K562 (cell line): ENCODE measurements at regions not wholly inside any gene's neighbourhood (a gene's known extent, or its start where the extent isn't known, plus 50 kb on each side); places are given as distances from the start of the nearest gene placed in this dataset.

Experiments
- DMBX1 ChIP-seq: fragments of 250-450 bp; sonication (Bioruptor Pico); IDR thresholded peaks from 2 replicates; pipeline ENCODE4 v1.8.0; 2022; ENCODE audit warnings: inconsistent platforms, mild to moderate bottlenecking, moderate library complexity, borderline replicate concordance
- NFE2 ChIP-seq: IDR thresholded peaks from 2 replicates; pipeline ENCODE4 v1.6.1; 2014; ENCODE audit warnings: antibody characterized with exemption, low read depth
- NFYB ChIP-seq: IDR thresholded peaks from 2 replicates; pipeline ENCODE4 v1.6.1; 2011; ENCODE audit warnings: mild to moderate bottlenecking, moderate library complexity; ENCODE audit not compliant: insufficient read length; ENCODE audit errors: extremely low read depth
- YY1 ChIP-seq, 3 experiments: IDR thresholded peaks; 2 replicates each; pipeline ENCODE4 v1.6.1; 2011; ENCODE audit warnings: low read length in 2 of 3, mild to moderate bottlenecking in 2 of 3, moderate library complexity in 2 of 3, borderline replicate concordance in 1 of 3, control low read depth in 1 of 3, low read depth in 1 of 3; ENCODE audit not compliant: insufficient read depth in 3 of 3, insufficient replicate concordance in 2 of 3, control insufficient read depth in 1 of 3, insufficient read length in 1 of 3; ENCODE audit errors: extremely low read depth in 1 of 3
- ZNF253 ChIP-seq: fragments of 250-450 bp; sonication (Bioruptor Pico); conservative IDR thresholded peaks from 2 replicates; pipeline ENCODE4 v1.6.1; 2021; ENCODE audit warnings: mild to moderate bottlenecking
- TF ChIP-seq, protein P1 (sequence below), 2 experiments: fragments of 450-650 bp; IDR thresholded peaks; 2 replicates each; pipeline ENCODE4 v1.6.1; 2018; ENCODE audit warnings: mild to moderate bottlenecking in 2 of 2, low read depth in 1 of 2; ENCODE audit not compliant: partially characterized antibody in 2 of 2
- TF ChIP-seq, protein P2 (sequence below): fragments of 200-600 bp; sonication (generic); IDR thresholded peaks from one replicate; pipeline ENCODE4 v1.6.1; 2012; ENCODE audit warnings: mild to moderate bottlenecking, low read depth, low read length, inconsistent platforms

DNA sequence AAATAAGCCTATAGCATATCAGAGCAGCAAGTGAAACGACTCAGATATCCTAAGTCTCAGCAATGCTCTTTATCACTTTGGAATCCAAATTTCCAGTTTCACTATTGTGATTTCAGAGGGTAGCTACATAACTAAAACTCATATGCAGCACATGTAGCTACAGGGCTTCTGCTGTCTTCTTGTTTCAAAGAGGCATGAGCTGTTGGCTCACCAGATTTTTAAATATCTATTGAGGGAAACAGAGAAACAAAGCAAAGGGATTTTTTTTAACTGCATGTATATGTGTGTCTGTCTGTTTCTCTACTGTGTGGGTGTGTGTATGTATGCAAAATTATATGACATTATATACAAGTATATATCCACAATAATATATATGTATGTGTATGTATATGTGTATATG, 258.4 kb downstream of the HDGFL1 start (continued):
- TF ChIP-seq, protein P1, sequence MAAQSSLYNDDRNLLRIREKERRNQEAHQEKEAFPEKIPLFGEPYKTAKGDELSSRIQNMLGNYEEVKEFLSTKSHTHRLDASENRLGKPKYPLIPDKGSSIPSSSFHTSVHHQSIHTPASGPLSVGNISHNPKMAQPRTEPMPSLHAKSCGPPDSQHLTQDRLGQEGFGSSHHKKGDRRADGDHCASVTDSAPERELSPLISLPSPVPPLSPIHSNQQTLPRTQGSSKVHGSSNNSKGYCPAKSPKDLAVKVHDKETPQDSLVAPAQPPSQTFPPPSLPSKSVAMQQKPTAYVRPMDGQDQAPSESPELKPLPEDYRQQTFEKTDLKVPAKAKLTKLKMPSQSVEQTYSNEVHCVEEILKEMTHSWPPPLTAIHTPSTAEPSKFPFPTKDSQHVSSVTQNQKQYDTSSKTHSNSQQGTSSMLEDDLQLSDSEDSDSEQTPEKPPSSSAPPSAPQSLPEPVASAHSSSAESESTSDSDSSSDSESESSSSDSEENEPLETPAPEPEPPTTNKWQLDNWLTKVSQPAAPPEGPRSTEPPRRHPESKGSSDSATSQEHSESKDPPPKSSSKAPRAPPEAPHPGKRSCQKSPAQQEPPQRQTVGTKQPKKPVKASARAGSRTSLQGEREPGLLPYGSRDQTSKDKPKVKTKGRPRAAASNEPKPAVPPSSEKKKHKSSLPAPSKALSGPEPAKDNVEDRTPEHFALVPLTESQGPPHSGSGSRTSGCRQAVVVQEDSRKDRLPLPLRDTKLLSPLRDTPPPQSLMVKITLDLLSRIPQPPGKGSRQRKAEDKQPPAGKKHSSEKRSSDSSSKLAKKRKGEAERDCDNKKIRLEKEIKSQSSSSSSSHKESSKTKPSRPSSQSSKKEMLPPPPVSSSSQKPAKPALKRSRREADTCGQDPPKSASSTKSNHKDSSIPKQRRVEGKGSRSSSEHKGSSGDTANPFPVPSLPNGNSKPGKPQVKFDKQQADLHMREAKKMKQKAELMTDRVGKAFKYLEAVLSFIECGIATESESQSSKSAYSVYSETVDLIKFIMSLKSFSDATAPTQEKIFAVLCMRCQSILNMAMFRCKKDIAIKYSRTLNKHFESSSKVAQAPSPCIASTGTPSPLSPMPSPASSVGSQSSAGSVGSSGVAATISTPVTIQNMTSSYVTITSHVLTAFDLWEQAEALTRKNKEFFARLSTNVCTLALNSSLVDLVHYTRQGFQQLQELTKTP (IDR thresholded peaks at IDR 0.05; ENCODE audit: low read depth in 1 of 2, partially characterized antibody in 2 of 2) = no peak
- no peak for TF ChIP-seq ZNF253 (CRISPR knock-in tag)
- no peak for TF ChIP-seq NFYB
- TF ChIP-seq DMBX1 (CRISPR knock-in tag) = no peak
- TF ChIP-seq, protein P2, sequence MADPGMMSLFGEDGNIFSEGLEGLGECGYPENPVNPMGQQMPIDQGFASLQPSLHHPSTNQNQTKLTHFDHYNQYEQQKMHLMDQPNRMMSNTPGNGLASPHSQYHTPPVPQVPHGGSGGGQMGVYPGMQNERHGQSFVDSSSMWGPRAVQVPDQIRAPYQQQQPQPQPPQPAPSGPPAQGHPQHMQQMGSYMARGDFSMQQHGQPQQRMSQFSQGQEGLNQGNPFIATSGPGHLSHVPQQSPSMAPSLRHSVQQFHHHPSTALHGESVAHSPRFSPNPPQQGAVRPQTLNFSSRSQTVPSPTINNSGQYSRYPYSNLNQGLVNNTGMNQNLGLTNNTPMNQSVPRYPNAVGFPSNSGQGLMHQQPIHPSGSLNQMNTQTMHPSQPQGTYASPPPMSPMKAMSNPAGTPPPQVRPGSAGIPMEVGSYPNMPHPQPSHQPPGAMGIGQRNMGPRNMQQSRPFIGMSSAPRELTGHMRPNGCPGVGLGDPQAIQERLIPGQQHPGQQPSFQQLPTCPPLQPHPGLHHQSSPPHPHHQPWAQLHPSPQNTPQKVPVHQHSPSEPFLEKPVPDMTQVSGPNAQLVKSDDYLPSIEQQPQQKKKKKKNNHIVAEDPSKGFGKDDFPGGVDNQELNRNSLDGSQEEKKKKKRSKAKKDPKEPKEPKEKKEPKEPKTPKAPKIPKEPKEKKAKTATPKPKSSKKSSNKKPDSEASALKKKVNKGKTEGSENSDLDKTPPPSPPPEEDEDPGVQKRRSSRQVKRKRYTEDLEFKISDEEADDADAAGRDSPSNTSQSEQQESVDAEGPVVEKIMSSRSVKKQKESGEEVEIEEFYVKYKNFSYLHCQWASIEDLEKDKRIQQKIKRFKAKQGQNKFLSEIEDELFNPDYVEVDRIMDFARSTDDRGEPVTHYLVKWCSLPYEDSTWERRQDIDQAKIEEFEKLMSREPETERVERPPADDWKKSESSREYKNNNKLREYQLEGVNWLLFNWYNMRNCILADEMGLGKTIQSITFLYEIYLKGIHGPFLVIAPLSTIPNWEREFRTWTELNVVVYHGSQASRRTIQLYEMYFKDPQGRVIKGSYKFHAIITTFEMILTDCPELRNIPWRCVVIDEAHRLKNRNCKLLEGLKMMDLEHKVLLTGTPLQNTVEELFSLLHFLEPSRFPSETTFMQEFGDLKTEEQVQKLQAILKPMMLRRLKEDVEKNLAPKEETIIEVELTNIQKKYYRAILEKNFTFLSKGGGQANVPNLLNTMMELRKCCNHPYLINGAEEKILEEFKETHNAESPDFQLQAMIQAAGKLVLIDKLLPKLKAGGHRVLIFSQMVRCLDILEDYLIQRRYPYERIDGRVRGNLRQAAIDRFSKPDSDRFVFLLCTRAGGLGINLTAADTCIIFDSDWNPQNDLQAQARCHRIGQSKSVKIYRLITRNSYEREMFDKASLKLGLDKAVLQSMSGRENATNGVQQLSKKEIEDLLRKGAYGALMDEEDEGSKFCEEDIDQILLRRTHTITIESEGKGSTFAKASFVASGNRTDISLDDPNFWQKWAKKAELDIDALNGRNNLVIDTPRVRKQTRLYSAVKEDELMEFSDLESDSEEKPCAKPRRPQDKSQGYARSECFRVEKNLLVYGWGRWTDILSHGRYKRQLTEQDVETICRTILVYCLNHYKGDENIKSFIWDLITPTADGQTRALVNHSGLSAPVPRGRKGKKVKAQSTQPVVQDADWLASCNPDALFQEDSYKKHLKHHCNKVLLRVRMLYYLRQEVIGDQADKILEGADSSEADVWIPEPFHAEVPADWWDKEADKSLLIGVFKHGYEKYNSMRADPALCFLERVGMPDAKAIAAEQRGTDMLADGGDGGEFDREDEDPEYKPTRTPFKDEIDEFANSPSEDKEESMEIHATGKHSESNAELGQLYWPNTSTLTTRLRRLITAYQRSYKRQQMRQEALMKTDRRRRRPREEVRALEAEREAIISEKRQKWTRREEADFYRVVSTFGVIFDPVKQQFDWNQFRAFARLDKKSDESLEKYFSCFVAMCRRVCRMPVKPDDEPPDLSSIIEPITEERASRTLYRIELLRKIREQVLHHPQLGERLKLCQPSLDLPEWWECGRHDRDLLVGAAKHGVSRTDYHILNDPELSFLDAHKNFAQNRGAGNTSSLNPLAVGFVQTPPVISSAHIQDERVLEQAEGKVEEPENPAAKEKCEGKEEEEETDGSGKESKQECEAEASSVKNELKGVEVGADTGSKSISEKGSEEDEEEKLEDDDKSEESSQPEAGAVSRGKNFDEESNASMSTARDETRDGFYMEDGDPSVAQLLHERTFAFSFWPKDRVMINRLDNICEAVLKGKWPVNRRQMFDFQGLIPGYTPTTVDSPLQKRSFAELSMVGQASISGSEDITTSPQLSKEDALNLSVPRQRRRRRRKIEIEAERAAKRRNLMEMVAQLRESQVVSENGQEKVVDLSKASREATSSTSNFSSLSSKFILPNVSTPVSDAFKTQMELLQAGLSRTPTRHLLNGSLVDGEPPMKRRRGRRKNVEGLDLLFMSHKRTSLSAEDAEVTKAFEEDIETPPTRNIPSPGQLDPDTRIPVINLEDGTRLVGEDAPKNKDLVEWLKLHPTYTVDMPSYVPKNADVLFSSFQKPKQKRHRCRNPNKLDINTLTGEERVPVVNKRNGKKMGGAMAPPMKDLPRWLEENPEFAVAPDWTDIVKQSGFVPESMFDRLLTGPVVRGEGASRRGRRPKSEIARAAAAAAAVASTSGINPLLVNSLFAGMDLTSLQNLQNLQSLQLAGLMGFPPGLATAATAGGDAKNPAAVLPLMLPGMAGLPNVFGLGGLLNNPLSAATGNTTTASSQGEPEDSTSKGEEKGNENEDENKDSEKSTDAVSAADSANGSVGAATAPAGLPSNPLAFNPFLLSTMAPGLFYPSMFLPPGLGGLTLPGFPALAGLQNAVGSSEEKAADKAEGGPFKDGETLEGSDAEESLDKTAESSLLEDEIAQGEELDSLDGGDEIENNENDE = no peak
- no peak for TF ChIP-seq YY1 (IDR thresholded peaks at IDR 0.05; ENCODE audit: borderline replicate concordance in 1 of 3, control insufficient read depth in 1 of 3, extremely low read depth in 1 of 3, insufficient read depth in 3 of 3, insufficient read length in 1 of 3, insufficient replicate concordance in 2 of 3, low read depth in 1 of 3, low read length in 2 of 3)
- no peak for TF ChIP-seq NFE2
